ENCODE measurements at regions not wholly inside any gene's neighbourhood (a gene's known extent, or its start where the extent isn't known, plus 50 kb on each side); places are given as distances from the start of the nearest gene placed in this dataset.

GRCh38 chr16:35399133-35399532 is 1939.7 kb downstream of the TP53TG3F start (continued):
- TF ChIP-seq AR (CRISPR knock-in tag; IDR thresholded peaks at IDR 0.05) (no peak), NR3C1 (CRISPR knock-in tag; conservative IDR thresholded peaks at IDR 0.05; ENCODE audit: low read depth) (no peak), JUN (CRISPR knock-in tag; IDR thresholded peaks at IDR 0.05) (no peak), ZNF671 (CRISPR knock-in tag; IDR thresholded peaks at IDR 0.05) (no peak)

- no peak for TF ChIP-seq NR2C2 (CRISPR knock-in tag; IDR thresholded peaks at IDR 0.05)
- TF ChIP-seq, protein P1, sequence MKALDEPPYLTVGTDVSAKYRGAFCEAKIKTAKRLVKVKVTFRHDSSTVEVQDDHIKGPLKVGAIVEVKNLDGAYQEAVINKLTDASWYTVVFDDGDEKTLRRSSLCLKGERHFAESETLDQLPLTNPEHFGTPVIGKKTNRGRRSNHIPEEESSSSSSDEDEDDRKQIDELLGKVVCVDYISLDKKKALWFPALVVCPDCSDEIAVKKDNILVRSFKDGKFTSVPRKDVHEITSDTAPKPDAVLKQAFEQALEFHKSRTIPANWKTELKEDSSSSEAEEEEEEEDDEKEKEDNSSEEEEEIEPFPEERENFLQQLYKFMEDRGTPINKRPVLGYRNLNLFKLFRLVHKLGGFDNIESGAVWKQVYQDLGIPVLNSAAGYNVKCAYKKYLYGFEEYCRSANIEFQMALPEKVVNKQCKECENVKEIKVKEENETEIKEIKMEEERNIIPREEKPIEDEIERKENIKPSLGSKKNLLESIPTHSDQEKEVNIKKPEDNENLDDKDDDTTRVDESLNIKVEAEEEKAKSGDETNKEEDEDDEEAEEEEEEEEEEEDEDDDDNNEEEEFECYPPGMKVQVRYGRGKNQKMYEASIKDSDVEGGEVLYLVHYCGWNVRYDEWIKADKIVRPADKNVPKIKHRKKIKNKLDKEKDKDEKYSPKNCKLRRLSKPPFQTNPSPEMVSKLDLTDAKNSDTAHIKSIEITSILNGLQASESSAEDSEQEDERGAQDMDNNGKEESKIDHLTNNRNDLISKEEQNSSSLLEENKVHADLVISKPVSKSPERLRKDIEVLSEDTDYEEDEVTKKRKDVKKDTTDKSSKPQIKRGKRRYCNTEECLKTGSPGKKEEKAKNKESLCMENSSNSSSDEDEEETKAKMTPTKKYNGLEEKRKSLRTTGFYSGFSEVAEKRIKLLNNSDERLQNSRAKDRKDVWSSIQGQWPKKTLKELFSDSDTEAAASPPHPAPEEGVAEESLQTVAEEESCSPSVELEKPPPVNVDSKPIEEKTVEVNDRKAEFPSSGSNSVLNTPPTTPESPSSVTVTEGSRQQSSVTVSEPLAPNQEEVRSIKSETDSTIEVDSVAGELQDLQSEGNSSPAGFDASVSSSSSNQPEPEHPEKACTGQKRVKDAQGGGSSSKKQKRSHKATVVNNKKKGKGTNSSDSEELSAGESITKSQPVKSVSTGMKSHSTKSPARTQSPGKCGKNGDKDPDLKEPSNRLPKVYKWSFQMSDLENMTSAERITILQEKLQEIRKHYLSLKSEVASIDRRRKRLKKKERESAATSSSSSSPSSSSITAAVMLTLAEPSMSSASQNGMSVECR (CRISPR knock-in tag; IDR thresholded peaks at IDR 0.05; ENCODE audit: borderline replicate concordance) = no peak
- no peak for TF ChIP-seq SMAD4 (CRISPR knock-in tag; IDR thresholded peaks at IDR 0.05)
- no peak for TF ChIP-seq CBFB (CRISPR knock-in tag; IDR thresholded peaks at IDR 0.05; ENCODE audit: low read depth)
- TF ChIP-seq ATF1 (CRISPR knock-in tag; IDR thresholded peaks at IDR 0.05) = no peak
- no peak for TF ChIP-seq SMAD3 (CRISPR knock-in tag; IDR thresholded peaks at IDR 0.05; ENCODE audit: borderline replicate concordance)
- TF ChIP-seq ZNF396 (CRISPR knock-in tag; IDR thresholded peaks at IDR 0.05; ENCODE audit: borderline replicate concordance) = no peak
- no peak for TF ChIP-seq FOXP4 (CRISPR knock-in tag; IDR thresholded peaks at IDR 0.05)
- TF ChIP-seq, protein P2, sequence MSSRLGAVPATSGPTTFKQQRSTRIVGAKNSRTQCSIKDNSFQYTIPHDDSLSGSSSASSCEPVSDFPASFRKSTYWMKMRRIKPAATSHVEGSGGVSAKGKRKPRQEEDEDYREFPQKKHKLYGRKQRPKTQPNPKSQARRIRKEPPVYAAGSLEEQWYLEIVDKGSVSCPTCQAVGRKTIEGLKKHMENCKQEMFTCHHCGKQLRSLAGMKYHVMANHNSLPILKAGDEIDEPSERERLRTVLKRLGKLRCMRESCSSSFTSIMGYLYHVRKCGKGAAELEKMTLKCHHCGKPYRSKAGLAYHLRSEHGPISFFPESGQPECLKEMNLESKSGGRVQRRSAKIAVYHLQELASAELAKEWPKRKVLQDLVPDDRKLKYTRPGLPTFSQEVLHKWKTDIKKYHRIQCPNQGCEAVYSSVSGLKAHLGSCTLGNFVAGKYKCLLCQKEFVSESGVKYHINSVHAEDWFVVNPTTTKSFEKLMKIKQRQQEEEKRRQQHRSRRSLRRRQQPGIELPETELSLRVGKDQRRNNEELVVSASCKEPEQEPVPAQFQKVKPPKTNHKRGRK (CRISPR knock-in tag; IDR thresholded peaks at IDR 0.05; ENCODE audit: borderline replicate concordance) = no peak
- no peak for TF ChIP-seq ELF4 (CRISPR knock-in tag; IDR thresholded peaks at IDR 0.05; ENCODE audit: low read depth)
- TF ChIP-seq CREB1 (CRISPR knock-in tag; IDR thresholded peaks at IDR 0.05) = no peak
- POLR2A ChIA-PET = no interaction called here
- Mint-ChIP-seq H3K36me3 (peaks cover 66% of the 10 kb centered on the region), H3K4me1 (no peaks in the 10 kb centered on the region), H3K27me3 (ENCODE audit: low read depth) (peaks cover 8% of the 10 kb centered on the region), H3K9me3 (peaks cover 73% of the 10 kb centered on the region), H3K27ac (no peak overlapping the region), H3K4me3 (no peak overlapping the region)
- ATAC-seq = no peak
- no peak for DNase-seq (ENCODE audit: low spot score)
- CTCF ChIA-PET = no interaction called here
Observed at GRCh38 chr16:35404273-35404672, 1944.9 kb downstream of the TP53TG3F start.

All from WTC11 (cell line).